Chondrocyte (in vitro differentiated cells): ENCODE measurements at regions not wholly inside any gene's neighbourhood (a gene's known extent, or its start where the extent isn't known, plus 50 kb on each side); places are given as distances from the start of the nearest gene placed in this dataset.
"Not testable (repeated sequence)": the region's sequence is repeated elsewhere in the genome, so short reads cannot be mapped to it uniquely, and the experiment has no call there.

Experiments
- DNase-seq: peaks from one replicate; pipeline ENCODE4 v3.0.0; 2021; ENCODE audit warnings: mixed read lengths, low spot score
- H3K27ac Mint-ChIP-seq: one replicate; pipeline ENCODE4 v1.8.0; 2021; ENCODE audit warnings: mild to moderate bottlenecking, moderate library complexity, mixed read lengths; ENCODE audit not compliant: unreplicated experiment
- H3K27me3 Mint-ChIP-seq: 2 replicates; pipeline ENCODE4 v1.8.0; 2021; ENCODE audit warnings: low read depth, mixed read lengths
- H3K36me3 Mint-ChIP-seq: 2 replicates; pipeline ENCODE4 v1.8.0; 2021; ENCODE audit warnings: low read depth, mixed read lengths
- H3K4me1 Mint-ChIP-seq: 2 replicates; pipeline ENCODE4 v1.8.0; 2021; ENCODE audit warnings: low read depth, mild to moderate bottlenecking, mixed read lengths
- H3K4me3 Mint-ChIP-seq: one replicate; pipeline ENCODE4 v1.8.0; 2021; ENCODE audit warnings: mild to moderate bottlenecking, moderate library complexity, mixed read lengths; ENCODE audit not compliant: unreplicated experiment
- H3K9me3 Mint-ChIP-seq: 2 replicates; pipeline ENCODE4 v1.8.0; 2021; ENCODE audit warnings: low read depth, mixed read lengths
- TF ChIP-seq, protein P1 (sequence below): fragments of 200-600 bp; sonication (generic); IDR thresholded peaks from 2 replicates; pipeline ENCODE4 v1.5.0; 2021; ENCODE audit warnings: antibody characterized with exemption, mild to moderate bottlenecking, moderate library complexity

DNA sequence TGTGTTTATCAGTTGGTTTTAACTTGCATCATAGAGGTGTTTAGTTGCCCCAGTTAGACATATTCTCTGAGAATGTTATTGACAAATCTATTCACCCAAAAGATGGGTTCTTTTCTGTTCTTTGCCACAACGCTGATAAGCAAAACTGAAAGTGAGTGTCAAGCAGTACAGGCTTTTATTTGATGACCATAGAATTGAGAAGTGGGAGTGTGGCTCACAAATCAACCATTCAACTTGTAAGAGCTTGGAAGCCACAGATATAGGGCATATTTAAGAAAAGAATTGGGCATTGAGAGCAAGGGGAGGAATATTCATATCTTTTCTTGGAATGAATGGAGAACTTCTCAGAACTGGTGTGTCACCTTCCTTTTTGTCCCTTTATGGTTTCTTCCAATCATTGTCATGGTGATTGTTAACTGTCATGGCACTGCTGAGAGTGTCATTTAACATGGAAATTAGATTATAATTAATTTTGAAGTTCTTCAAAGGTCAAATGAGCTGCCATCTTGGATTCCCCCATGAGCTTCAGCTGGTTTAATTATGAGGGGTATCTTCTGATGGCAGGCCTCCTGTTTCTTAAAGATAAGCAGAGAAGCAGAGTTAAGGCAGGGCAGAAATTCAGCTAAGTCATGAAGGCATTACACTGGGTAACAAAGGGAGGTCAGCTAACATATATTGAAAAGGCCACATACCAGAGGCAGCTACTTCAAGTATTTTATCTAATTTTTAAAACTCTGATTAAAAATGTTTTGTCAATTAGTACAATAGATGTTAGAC is 254.0 kb upstream of the HTR1E start:
- Mint-ChIP-seq H3K4me1 (no peaks in the 10 kb centered on the region), H3K27ac (no peak overlapping the region), H3K36me3 (no peaks in the 10 kb centered on the region), H3K4me3 (no peak overlapping the region), H3K27me3 (no peaks in the 10 kb centered on the region), H3K9me3 (peaks cover 16% of the 10 kb centered on the region)
- no peak for DNase-seq
- TF ChIP-seq, protein P1, sequence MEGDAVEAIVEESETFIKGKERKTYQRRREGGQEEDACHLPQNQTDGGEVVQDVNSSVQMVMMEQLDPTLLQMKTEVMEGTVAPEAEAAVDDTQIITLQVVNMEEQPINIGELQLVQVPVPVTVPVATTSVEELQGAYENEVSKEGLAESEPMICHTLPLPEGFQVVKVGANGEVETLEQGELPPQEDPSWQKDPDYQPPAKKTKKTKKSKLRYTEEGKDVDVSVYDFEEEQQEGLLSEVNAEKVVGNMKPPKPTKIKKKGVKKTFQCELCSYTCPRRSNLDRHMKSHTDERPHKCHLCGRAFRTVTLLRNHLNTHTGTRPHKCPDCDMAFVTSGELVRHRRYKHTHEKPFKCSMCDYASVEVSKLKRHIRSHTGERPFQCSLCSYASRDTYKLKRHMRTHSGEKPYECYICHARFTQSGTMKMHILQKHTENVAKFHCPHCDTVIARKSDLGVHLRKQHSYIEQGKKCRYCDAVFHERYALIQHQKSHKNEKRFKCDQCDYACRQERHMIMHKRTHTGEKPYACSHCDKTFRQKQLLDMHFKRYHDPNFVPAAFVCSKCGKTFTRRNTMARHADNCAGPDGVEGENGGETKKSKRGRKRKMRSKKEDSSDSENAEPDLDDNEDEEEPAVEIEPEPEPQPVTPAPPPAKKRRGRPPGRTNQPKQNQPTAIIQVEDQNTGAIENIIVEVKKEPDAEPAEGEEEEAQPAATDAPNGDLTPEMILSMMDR: no peak

GRCh38 chr6:86682297-86682696 is 255.0 kb upstream of the HTR1E start:
- Mint-ChIP-seq H3K27me3 (no peaks in the 10 kb centered on the region), H3K36me3 (no peaks in the 10 kb centered on the region), H3K4me1 (no peaks in the 10 kb centered on the region), H3K27ac (no peak overlapping the region), H3K4me3 (no peak overlapping the region), H3K9me3 (peaks cover 11% of the 10 kb centered on the region)
- TF ChIP-seq, protein P1: no peak
- DNase-seq: no peak

DNA sequence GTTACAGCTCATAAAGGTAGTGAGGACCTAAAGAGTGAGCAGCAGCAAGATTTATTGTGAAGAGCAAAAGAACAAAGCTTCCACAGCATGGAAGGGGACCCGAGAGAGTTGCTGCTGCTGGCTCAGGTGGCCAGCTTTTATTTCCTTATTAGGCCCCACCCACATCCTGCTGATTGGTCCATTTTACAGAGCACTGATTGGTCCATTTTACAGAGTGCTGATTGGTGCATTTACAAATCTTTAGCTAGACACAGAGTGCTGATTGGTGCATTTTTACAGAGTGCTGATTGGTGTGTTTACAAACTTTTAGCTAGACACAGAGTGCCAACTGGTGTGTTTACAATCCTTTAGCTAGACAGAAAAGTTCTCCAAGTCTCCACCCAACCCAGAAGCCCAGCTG is 256.2 kb upstream of the HTR1E start:
- not testable (repeated sequence) for DNase-seq, H3K27ac Mint-ChIP-seq, H3K27me3 Mint-ChIP-seq, H3K4me3 Mint-ChIP-seq, H3K36me3 Mint-ChIP-seq, H3K4me1 Mint-ChIP-seq
- H3K9me3 Mint-ChIP-seq: peaks cover 13% of the 10 kb centered on the region

DNA sequence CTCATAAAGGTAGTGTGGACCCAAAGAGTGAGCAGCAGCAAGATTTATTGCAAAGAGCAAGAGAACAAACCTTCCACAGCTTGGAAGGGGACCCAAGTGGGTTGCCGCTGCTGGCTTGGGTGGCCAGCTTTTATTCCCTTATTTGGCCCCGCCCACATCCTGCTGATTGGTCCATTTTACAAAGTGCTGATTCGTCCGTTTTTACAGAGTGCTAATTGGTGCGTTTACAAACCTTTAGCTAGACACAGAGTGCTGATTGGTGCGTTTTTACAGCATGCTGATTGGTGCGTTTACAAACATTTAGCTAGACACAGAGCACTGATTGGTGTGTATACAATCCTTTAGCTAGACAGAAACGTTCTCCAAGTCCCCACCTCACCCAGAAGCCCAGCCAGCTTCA is 265.2 kb upstream of the HTR1E start:
- H3K4me3 Mint-ChIP-seq, H3K36me3 Mint-ChIP-seq: not testable (repeated sequence)

DNA sequence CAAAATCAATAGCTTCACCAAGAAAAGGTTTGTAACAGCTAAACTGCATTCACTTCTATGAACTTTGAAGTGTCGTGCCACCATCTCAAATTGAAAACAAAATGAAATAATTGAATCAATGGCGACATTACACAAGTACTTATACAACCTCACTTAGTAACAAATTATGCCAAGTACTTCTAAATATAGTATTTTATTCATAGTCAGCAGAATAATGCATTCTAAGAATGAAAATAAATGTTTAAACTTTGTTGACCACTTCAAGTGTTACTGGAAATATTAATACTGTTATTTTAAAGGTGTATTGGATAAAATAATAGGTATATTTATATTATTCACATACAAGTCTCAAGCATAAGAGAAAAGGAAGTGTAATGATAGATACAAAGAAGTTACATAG is 280.1 kb upstream of the HTR1E start:
- no peaks in the 10 kb centered on the region for H3K27me3 Mint-ChIP-seq
- H3K36me3 Mint-ChIP-seq: no peaks in the 10 kb centered on the region
- no peaks in the 10 kb centered on the region for H3K4me1 Mint-ChIP-seq
- H3K9me3 Mint-ChIP-seq: peaks cover 19% of the 10 kb centered on the region
- DNase-seq: no peak
- H3K4me3 Mint-ChIP-seq: no peak overlapping the region
- H3K27ac Mint-ChIP-seq: no peak overlapping the region
- TF ChIP-seq, protein P1: no peak

More for the DNA sequence above, 265.2 kb upstream of the HTR1E start:
- not testable (repeated sequence) for DNase-seq, H3K27me3 Mint-ChIP-seq, H3K4me1 Mint-ChIP-seq, H3K27ac Mint-ChIP-seq
- peaks cover 45% of the 10 kb centered on the region for H3K9me3 Mint-ChIP-seq

DNA sequence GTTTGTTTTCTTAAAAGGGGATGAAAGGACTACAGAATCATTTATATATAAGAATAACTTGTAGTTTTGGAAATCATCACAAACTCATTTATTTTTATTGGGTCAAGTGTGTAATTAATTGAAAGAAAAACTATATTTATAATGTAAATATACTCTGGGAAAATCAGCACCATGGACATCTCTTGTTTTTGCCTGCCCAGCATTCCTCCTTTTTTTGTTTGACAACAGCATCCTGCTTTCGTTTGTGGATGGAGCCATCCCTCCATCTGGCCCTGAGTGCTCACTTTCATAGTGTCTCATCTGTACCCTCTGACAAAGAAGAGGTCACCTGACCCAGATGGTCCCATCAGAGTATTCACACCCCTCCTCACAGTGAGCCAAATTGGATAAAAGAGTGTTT is 308.2 kb upstream of the HTR1E start:
- Mint-ChIP-seq H3K4me1 (no peaks in the 10 kb centered on the region), H3K27ac (no peak overlapping the region), H3K9me3 (peaks cover 8% of the 10 kb centered on the region), H3K4me3 (no peak overlapping the region), H3K36me3 (no peaks in the 10 kb centered on the region), H3K27me3 (no peaks in the 10 kb centered on the region)
- DNase-seq: no peak
- TF ChIP-seq, protein P1: no peak
